GM06990 (cell line): ENCODE measurements at regions not wholly inside any gene's neighbourhood (a gene's known extent, or its start where the extent isn't known, plus 50 kb on each side); places are given as distances from the start of the nearest gene placed in this dataset.
"Not testable (repeated sequence)": the region's sequence is repeated elsewhere in the genome, so short reads cannot be mapped to it uniquely, and the experiment has no call there.

ENCODE experiments used
- DNase-seq: peaks from one replicate; pipeline ENCODE4 v3.0.0-alpha.2; 2011; ENCODE audit not compliant: insufficient read length; ENCODE audit errors: extremely low read depth
- H3K27me3 ChIP-seq: replicated peaks from 2 replicates; pipeline ENCODE4 v1.6.0; 2011; ENCODE audit warnings: low read length; ENCODE audit not compliant: control insufficient read depth, insufficient read depth
- H3K36me3 ChIP-seq: 2 replicates; pipeline ENCODE4 v1.5.1; 2011; ENCODE audit warnings: low read length; ENCODE audit not compliant: control insufficient read depth, insufficient read depth
- H3K4me3 ChIP-seq: replicated peaks from 2 replicates; pipeline ENCODE4 v1.5.1; 2011; ENCODE audit warnings: low read depth, mild to moderate bottlenecking, control low read depth, low read length
- CTCF ChIP-seq: IDR thresholded peaks from 2 replicates; pipeline ENCODE4 v1.5.1; 2011; ENCODE audit warnings: low read length, control low read depth, mild to moderate bottlenecking, inconsistent platforms; ENCODE audit not compliant: insufficient read depth, poor library complexity, severe bottlenecking

DNA sequence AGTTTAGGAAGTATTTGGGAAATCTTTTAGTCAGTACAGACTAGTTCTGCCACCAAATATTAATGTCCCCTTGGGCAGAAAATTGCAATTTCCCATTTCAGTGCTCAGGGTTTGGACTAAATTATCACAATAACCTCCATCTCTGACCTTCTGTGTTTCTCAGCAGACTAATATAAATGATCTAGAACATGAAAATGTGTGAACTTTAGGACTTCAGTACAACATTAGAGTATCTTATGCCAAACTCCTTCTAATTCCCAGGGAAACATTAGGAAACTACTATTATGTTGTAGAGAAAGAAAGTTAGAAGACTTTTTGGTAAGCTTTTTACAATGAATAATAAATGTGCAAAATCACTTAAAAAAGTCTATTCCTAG is 1087.6 kb upstream of the CITED2 start:
- TF ChIP-seq CTCF, result no peak
- Histone ChIP-seq H3K4me3 (no peak overlapping the region), H3K36me3 (no peaks in the 10 kb centered on the region), H3K27me3 (no peaks in the 10 kb centered on the region)
- no peak for DNase-seq

- Histone ChIP-seq H3K4me3 (no peak overlapping the region), H3K27me3 (no peaks in the 10 kb centered on the region), H3K36me3 (no peaks in the 10 kb centered on the region)
- TF ChIP-seq CTCF, result no peak
- DNase-seq, result no peak
These were observed 1085.8 kb upstream of the CITED2 start for GRCh38 chr6:140460267-140460666.

DNA sequence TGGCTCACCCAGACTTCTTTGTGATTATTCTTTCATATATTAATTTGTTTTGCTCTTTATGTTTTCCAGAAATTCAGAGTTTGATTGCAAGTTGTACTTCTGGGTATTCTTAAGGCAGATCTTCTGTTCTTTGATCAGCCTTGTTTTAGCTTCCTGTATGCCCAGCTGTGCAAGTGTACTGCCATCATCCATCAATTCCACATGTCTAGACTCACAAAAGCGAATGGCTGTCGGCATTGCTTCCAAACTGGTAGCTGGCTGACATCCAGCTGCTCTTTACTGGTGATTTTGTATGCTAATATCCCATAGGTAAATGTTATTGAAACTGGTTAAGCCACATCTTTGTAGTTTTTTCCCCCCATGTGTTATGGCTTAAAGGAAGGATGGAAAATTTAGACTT is 1084.8 kb upstream of the CITED2 start:
- H3K36me3 ChIP-seq, result no peaks in the 10 kb centered on the region
- DNase-seq, result no peak
- H3K4me3 ChIP-seq, result no peak overlapping the region
- no peak for TF ChIP-seq CTCF
- H3K27me3 ChIP-seq, result no peaks in the 10 kb centered on the region

- no peak for DNase-seq
- H3K4me3 ChIP-seq, result no peak overlapping the region
- no peak for TF ChIP-seq CTCF
- no peaks in the 10 kb centered on the region for H3K36me3 ChIP-seq
- H3K27me3 ChIP-seq, result no peaks in the 10 kb centered on the region
These were observed 1071.8 kb upstream of the CITED2 start for GRCh38 chr6:140446241-140446640.

GRCh38 chr6:140445474-140446004 is 1071.1 kb upstream of the CITED2 start:
- Histone ChIP-seq H3K4me3 (no peak overlapping the region), H3K27me3 (no peaks in the 10 kb centered on the region), H3K36me3 (no peaks in the 10 kb centered on the region)
- TF ChIP-seq CTCF, result no peak
- DNase-seq, result no peak

DNA sequence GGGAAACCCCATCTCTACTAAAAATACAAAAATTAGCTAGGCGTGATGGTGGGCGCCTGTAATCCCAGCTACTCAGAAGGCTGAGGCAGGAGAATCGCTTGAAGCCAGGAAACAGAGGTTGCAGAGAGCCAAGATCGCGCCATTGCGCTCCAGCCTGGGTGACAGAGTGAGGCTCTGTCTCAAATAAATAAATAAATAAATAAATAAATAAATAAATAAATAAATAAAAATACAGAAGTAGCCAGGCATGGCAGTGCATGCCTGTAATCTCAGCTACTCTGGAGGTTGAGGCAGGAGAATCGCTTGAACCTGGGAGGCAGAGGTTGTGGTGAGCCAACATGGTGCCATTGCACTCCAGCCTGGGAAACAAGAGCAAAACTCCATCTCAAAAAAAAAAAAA is 1068.7 kb upstream of the CITED2 start:
- H3K27me3 ChIP-seq, DNase-seq, H3K36me3 ChIP-seq, H3K4me3 ChIP-seq: not testable (repeated sequence)
